HCT116 (cell line): ENCODE measurements at regions not wholly inside any gene's neighbourhood (a gene's known extent, or its start where the extent isn't known, plus 50 kb on each side); places are given as distances from the start of the nearest gene placed in this dataset.

Experiments used
- ATAC-seq: fragments of 200-7000 bp; cut with Tn5 transposase; 2 replicates; pipeline ENCODE4 v1.9.1; 2020; ENCODE audit warnings: mild to moderate bottlenecking, moderate library complexity
- BruUV-seq: library from RNA; stranded (reverse); fragments of 400-500 nt; replicated peaks from 2 replicates; lab custom pipeline; 2021; lab: Mats Ljungman, UMichigan
- CTCF ChIA-PET: fragments of 300-600 bp; sonication (Branson Sonifier 250); formaldehyde crosslinking; loops from one replicate; lab custom pipeline; 2021; ENCODE audit warnings: antibody characterized with exemption; lab: Charles Lee
- POLR2A ChIA-PET: fragments of 300-600, 350-600 bp; sonication (Branson Sonifier 250); formaldehyde crosslinking; loops from one replicate; lab custom pipeline; 2021; ENCODE audit warnings: antibody characterized with exemption; lab: Charles Lee
- RAD21 ChIA-PET, 2 experiments: fragments of 300-600 bp; sonication (Branson Sonifier 250); formaldehyde crosslinking; loops; one replicate each; lab custom pipeline; 2023; ENCODE audit warnings: low total read pairs in 2 of 2; ENCODE audit not compliant: uncharacterized antibody in 2 of 2, unreplicated experiment in 2 of 2, low non-redundant PET in 1 of 2; lab: Charles Lee
- DNase-seq: peaks from one replicate; pipeline ENCODE4 v3.0.0-alpha.2; 2010; ENCODE audit warnings: low read depth, low spot score
- H2AFZ ChIP-seq: fragments of 200-600 bp; shearing (Covaris generic), sonication (generic); 2 replicates; pipeline ENCODE4 v1.6.1; 2017; ENCODE audit warnings: low read depth, mixed run types, mixed read lengths, antibody characterized with exemption, low read length; ENCODE audit not compliant: poor library complexity, severe bottlenecking
- H3K27ac ChIP-seq: 2 replicates; pipeline ENCODE4 v1.5.1; 2012; ENCODE audit warnings: low read depth, low read length
- H3K27me3 ChIP-seq: fragments of 200-600 bp; sonication (generic); 2 replicates; pipeline ENCODE4 v1.6.1; 2016; ENCODE audit warnings: mixed run types, low read length, mixed read lengths; ENCODE audit not compliant: insufficient read depth
- H3K36me3 ChIP-seq, 2 experiments: fragments of 200-500 bp in 1 of 2; fragments of 200-600 bp in 1 of 2; sonication (Bioruptor generic) in 1 of 2; sonication (generic) in 1 of 2; 2 replicates each; pipeline versions ENCODE4 v1.5.1 to v1.6.1; 2014 to 2016; ENCODE audit warnings: low read length in 2 of 2, inconsistent platforms in 1 of 2, mixed read lengths in 1 of 2, mixed run types in 1 of 2; ENCODE audit not compliant: insufficient read depth in 2 of 2, control insufficient read depth in 1 of 2
- H3K4me1 ChIP-seq, 2 experiments: fragments of 200-600 bp in 1 of 2; sonication (generic) in 1 of 2; 2 replicates each; pipeline versions ENCODE4 v1.5.1 to v1.6.1; 2012 to 2017; ENCODE audit warnings: low read length in 2 of 2, inconsistent platforms in 1 of 2, mild to moderate bottlenecking in 1 of 2, mixed read lengths in 1 of 2, mixed run types in 1 of 2, moderate library complexity in 1 of 2; ENCODE audit not compliant: insufficient read depth in 2 of 2, control insufficient read depth in 1 of 2
- H3K4me2 ChIP-seq: fragments of 200-600 bp; sonication (generic); 2 replicates; pipeline ENCODE4 v1.6.1; 2017; ENCODE audit warnings: mixed run types, low read length, mixed read lengths
- H3K4me3 ChIP-seq, 2 experiments: fragments of 200-600 bp in 1 of 2; sonication (generic) in 1 of 2; replicated peaks in 1 of 2; 2 replicates each; pipeline ENCODE4 v1.5.1; 2011 to 2016; ENCODE audit warnings: low read length in 2 of 2, control low read depth in 1 of 2, low read depth in 1 of 2, mild to moderate bottlenecking in 1 of 2, mixed read lengths in 1 of 2, mixed run types in 1 of 2
- H3K79me2 ChIP-seq: fragments of 200-600 bp; sonication (generic); 2 replicates; pipeline ENCODE4 v1.6.1; 2017; ENCODE audit warnings: mild to moderate bottlenecking, mixed run types, low read length, moderate library complexity, mixed read lengths; ENCODE audit not compliant: insufficient read depth
- H3K9ac ChIP-seq: fragments of 200-600 bp; sonication (generic); 2 replicates; pipeline ENCODE4 v1.6.1; 2016; ENCODE audit warnings: low read length, mixed read lengths
- H3K9me2 ChIP-seq: fragments of 200-600 bp; sonication (generic), shearing (Covaris generic); 2 replicates; pipeline ENCODE4 v1.6.1; 2017; ENCODE audit warnings: mixed run types, mild to moderate bottlenecking, moderate library complexity; ENCODE audit not compliant: insufficient read depth
- H3K9me3 ChIP-seq, 2 experiments: fragments of 200-500 bp in 1 of 2; fragments of 200-600 bp in 1 of 2; sonication (Bioruptor generic) in 1 of 2; sonication (generic) in 1 of 2; 2 replicates each; pipeline ENCODE4 v1.6.1; 2014 to 2017; ENCODE audit warnings: low read length in 2 of 2, mixed read lengths in 2 of 2, inconsistent platforms in 1 of 2, low read depth in 1 of 2, mild to moderate bottlenecking in 1 of 2, mixed run types in 1 of 2, moderate library complexity in 1 of 2; ENCODE audit not compliant: control insufficient read depth in 1 of 2, insufficient read depth in 1 of 2
- H4K20me1 ChIP-seq: fragments of 200-600 bp; sonication (generic), shearing (Covaris generic); 2 replicates; pipeline ENCODE4 v1.6.1; 2017; ENCODE audit warnings: mixed run types, mild to moderate bottlenecking, moderate library complexity; ENCODE audit not compliant: insufficient read depth
- CEBPB ChIP-seq: IDR thresholded peaks from 2 replicates; pipeline ENCODE4 v1.6.1; 2012; ENCODE audit warnings: low read depth
- EGR1 ChIP-seq: IDR thresholded peaks from 2 replicates; pipeline ENCODE4 v1.6.1; 2012; ENCODE audit warnings: low read depth
- ELF1 ChIP-seq: IDR thresholded peaks from 2 replicates; pipeline ENCODE4 v1.6.1; 2012; ENCODE audit warnings: low read depth, borderline replicate concordance
- EZH2phosphoT487 ChIP-seq: fragments of 200-600 bp; IDR thresholded peaks from 2 replicates; pipeline ENCODE4 v1.6.1; 2018; ENCODE audit warnings: antibody characterized with exemption, borderline replicate concordance
- FOSL1 ChIP-seq: IDR thresholded peaks from 2 replicates; pipeline ENCODE4 v1.6.1; 2012; ENCODE audit warnings: low read depth
- MAX ChIP-seq: IDR thresholded peaks from 2 replicates; pipeline ENCODE4 v1.6.1; 2012
- RAD21 ChIP-seq: IDR thresholded peaks from 2 replicates; pipeline ENCODE4 v1.6.1; 2012; ENCODE audit warnings: low read depth, mild to moderate bottlenecking
- SIN3A ChIP-seq: IDR thresholded peaks from 2 replicates; pipeline ENCODE4 v1.6.1; 2012; ENCODE audit warnings: low read depth
- SP1 ChIP-seq: IDR thresholded peaks from 2 replicates; pipeline ENCODE4 v1.6.1; 2012; ENCODE audit warnings: low read depth
- SRF ChIP-seq: IDR thresholded peaks from 2 replicates; pipeline ENCODE4 v1.6.1; 2012; ENCODE audit warnings: low read depth
- YY1 ChIP-seq: IDR thresholded peaks from 2 replicates; pipeline ENCODE4 v1.6.1; 2011; ENCODE audit warnings: low read length, low read depth, moderate library complexity, mild to moderate bottlenecking; ENCODE audit not compliant: insufficient replicate concordance; ENCODE audit errors: extremely low read depth
- ZBTB33 ChIP-seq: IDR thresholded peaks from 2 replicates; pipeline ENCODE4 v1.6.1; 2011; ENCODE audit warnings: mild to moderate bottlenecking, low read length, moderate library complexity; ENCODE audit not compliant: insufficient replicate concordance; ENCODE audit errors: extremely low read depth
- ZNF274 ChIP-seq: fragments of 200-500 bp; sonication (Bioruptor generic); IDR thresholded peaks from 2 replicates; pipeline ENCODE4 v1.6.1; 2014; ENCODE audit warnings: mild to moderate bottlenecking, low read depth, low read length, inconsistent platforms
- intact Hi-C: fragments of 100-400 bp; cut with micrococcal nuclease; formaldehyde crosslinking; loops from 2 replicates; pipeline ENCODE4 v1.10.0; 2022
- TF ChIP-seq, protein P1 (sequence below), 3 experiments: fragments of 200-600 bp in 1 of 3; sonication (generic) in 1 of 3; IDR thresholded peaks in 2 of 3; conservative IDR thresholded peaks in 1 of 3; 2 replicates each; pipeline ENCODE4 v1.5.1; 2012 to 2017; ENCODE audit warnings: low read depth in 2 of 3, low read length in 2 of 3, antibody characterized with exemption in 1 of 3, borderline replicate concordance in 1 of 3, control low read depth in 1 of 3, mild to moderate bottlenecking in 1 of 3, mixed read lengths in 1 of 3, mixed run types in 1 of 3, moderate library complexity in 1 of 3; ENCODE audit not compliant: insufficient read depth in 1 of 3
- TF ChIP-seq, protein P2 (sequence below): IDR thresholded peaks from 2 replicates; pipeline ENCODE4 v1.6.1; 2012; ENCODE audit warnings: low read depth
- TF ChIP-seq, protein P3 (sequence below): IDR thresholded peaks from 2 replicates; pipeline ENCODE4 v1.6.1; 2012

DNA sequence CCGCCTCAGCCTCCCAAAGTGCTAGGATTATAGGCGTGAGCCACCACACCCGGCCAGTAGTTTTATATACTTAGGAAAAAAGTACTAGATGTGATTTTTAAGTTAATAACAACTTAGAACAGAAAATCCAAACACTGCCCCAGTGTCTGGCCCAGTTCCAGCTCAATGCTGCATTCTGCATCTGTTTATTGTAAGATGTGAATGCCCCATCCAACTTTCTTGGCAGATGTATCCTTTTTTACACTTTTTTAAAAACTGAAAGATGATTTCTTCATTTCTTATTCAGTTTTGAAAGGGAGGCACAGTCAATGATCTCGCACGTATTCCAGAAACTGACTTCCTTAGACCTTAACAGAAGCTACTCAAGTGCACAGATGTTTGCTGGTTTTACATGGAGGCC, 85.6 kb upstream of the SRSF6 start:
- no peaks in the 10 kb centered on the region for H3K9me3 ChIP-seq
- no peaks in the 10 kb centered on the region for H3K79me2 ChIP-seq
- H3K4me3 ChIP-seq, result no peak overlapping the region
- no peaks in the 10 kb centered on the region for H3K36me3 ChIP-seq
- TF ChIP-seq RAD21 (no peak), SIN3A (no peak), CEBPB (no peak), SP1 (no peak), EZH2phosphoT487 (no peak), ELF1 (no peak), ZBTB33 (no peak), ZNF274 (no peak), FOSL1 (no peak), EGR1 (no peak), MAX (no peak), SRF (no peak), YY1 (no peak)
- TF ChIP-seq, protein P1, sequence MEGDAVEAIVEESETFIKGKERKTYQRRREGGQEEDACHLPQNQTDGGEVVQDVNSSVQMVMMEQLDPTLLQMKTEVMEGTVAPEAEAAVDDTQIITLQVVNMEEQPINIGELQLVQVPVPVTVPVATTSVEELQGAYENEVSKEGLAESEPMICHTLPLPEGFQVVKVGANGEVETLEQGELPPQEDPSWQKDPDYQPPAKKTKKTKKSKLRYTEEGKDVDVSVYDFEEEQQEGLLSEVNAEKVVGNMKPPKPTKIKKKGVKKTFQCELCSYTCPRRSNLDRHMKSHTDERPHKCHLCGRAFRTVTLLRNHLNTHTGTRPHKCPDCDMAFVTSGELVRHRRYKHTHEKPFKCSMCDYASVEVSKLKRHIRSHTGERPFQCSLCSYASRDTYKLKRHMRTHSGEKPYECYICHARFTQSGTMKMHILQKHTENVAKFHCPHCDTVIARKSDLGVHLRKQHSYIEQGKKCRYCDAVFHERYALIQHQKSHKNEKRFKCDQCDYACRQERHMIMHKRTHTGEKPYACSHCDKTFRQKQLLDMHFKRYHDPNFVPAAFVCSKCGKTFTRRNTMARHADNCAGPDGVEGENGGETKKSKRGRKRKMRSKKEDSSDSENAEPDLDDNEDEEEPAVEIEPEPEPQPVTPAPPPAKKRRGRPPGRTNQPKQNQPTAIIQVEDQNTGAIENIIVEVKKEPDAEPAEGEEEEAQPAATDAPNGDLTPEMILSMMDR (IDR thresholded peaks at IDR 0.05 in 2 of 3, conservative IDR thresholded peaks at IDR 0.05 in 1 of 3; ENCODE audit: borderline replicate concordance in 1 of 3, insufficient read depth in 1 of 3, low read depth in 2 of 3, low read length in 2 of 3), result no peak
- TF ChIP-seq, protein P2, sequence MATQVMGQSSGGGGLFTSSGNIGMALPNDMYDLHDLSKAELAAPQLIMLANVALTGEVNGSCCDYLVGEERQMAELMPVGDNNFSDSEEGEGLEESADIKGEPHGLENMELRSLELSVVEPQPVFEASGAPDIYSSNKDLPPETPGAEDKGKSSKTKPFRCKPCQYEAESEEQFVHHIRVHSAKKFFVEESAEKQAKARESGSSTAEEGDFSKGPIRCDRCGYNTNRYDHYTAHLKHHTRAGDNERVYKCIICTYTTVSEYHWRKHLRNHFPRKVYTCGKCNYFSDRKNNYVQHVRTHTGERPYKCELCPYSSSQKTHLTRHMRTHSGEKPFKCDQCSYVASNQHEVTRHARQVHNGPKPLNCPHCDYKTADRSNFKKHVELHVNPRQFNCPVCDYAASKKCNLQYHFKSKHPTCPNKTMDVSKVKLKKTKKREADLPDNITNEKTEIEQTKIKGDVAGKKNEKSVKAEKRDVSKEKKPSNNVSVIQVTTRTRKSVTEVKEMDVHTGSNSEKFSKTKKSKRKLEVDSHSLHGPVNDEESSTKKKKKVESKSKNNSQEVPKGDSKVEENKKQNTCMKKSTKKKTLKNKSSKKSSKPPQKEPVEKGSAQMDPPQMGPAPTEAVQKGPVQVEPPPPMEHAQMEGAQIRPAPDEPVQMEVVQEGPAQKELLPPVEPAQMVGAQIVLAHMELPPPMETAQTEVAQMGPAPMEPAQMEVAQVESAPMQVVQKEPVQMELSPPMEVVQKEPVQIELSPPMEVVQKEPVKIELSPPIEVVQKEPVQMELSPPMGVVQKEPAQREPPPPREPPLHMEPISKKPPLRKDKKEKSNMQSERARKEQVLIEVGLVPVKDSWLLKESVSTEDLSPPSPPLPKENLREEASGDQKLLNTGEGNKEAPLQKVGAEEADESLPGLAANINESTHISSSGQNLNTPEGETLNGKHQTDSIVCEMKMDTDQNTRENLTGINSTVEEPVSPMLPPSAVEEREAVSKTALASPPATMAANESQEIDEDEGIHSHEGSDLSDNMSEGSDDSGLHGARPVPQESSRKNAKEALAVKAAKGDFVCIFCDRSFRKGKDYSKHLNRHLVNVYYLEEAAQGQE, result no peak
- TF ChIP-seq, protein P3, sequence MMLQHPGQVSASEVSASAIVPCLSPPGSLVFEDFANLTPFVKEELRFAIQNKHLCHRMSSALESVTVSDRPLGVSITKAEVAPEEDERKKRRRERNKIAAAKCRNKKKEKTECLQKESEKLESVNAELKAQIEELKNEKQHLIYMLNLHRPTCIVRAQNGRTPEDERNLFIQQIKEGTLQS, result no peak
- TF ChIP-seq, all 23 proteins: peak for 0
- no peaks in the 10 kb centered on the region for H4K20me1 ChIP-seq
- ChIA-PET CTCF (no interaction called here), POLR2A (no interaction called here), RAD21 (no interaction called here)
- no peak overlapping the region for H3K4me2 ChIP-seq
- no peak overlapping the region for H2AFZ ChIP-seq
- H3K27me3 ChIP-seq, result peaks cover 30% of the 10 kb centered on the region
- intact Hi-C loops, result no loop called here
- no peak overlapping the region for H3K27ac ChIP-seq
- no peaks in the 10 kb centered on the region for H3K4me1 ChIP-seq
- BruUV-seq, result no TSS peak
- H3K9me2 ChIP-seq, result no peaks in the 10 kb centered on the region
- DNase-seq, result no peak
- H3K9ac ChIP-seq, result no peak overlapping the region
- ATAC-seq, result no peak
